ENCODE measurements at regions not wholly inside any gene's neighbourhood (a gene's known extent, or its start where the extent isn't known, plus 50 kb on each side); places are given as distances from the start of the nearest gene placed in this dataset.

DNA sequence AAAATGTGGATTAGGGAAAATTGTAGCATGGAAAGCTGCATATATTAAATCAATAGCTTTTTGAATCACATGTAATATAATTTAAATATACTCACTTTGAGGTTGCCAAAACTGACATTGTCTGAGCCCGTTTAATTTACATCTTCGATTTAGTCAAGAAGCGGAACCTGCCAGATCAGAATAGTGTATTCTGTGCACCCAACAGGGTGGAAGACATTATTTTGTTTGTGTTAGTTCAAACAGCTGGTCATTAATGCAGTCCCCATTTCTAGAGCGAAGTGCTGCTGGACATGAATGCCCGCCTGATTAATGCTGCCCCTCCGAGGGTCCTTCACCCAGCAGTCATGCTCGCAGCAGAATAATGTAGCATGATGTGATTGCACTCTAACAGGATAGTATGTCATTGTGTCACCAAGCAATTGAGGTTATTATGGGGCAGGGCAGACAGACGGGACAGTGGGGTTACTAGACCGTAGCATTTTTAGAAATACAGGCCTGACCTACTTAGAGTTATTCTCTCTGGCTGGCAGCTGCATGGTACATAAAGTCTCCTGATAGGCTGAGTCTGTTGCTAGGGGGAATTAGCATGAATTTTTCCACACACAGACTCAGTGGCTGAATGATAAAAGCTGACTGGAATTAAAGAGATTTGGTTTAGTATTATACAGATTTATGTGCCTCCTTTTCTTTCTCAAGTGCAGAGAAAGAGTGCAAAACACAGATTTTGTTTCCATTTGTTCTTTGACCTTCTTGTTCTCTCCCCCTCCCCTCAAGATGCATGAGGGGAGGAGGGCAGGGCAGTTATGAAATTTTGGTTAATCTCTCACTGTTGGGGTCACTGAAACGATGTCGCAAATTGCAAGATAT lies 147.1 kb downstream of the PRL start:
- TF ChIP-seq, protein P1, sequence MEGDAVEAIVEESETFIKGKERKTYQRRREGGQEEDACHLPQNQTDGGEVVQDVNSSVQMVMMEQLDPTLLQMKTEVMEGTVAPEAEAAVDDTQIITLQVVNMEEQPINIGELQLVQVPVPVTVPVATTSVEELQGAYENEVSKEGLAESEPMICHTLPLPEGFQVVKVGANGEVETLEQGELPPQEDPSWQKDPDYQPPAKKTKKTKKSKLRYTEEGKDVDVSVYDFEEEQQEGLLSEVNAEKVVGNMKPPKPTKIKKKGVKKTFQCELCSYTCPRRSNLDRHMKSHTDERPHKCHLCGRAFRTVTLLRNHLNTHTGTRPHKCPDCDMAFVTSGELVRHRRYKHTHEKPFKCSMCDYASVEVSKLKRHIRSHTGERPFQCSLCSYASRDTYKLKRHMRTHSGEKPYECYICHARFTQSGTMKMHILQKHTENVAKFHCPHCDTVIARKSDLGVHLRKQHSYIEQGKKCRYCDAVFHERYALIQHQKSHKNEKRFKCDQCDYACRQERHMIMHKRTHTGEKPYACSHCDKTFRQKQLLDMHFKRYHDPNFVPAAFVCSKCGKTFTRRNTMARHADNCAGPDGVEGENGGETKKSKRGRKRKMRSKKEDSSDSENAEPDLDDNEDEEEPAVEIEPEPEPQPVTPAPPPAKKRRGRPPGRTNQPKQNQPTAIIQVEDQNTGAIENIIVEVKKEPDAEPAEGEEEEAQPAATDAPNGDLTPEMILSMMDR (IDR thresholded peaks at IDR 0.05), result no peak
- TF ChIP-seq POLR2A (IDR thresholded peaks at IDR 0.05), result no peak

All from heart left ventricle (tissue), 13 donors.